SK-N-SH (cell line): ENCODE measurements at regions not wholly inside any gene's neighbourhood (a gene's known extent, or its start where the extent isn't known, plus 50 kb on each side); places are given as distances from the start of the nearest gene placed in this dataset.

Source experiments
- CTCF ChIA-PET: fragments of 300-600, 350-600 bp; formaldehyde crosslinking; extraction: SDS; loops from one replicate; lab custom pipeline; 2021; lab: Yijun Ruan, JAX
- POLR2A ChIA-PET: fragments of 350-600 bp; sonication (Branson Sonifier 250); formaldehyde crosslinking; extraction: SDS; loops from one replicate; lab custom pipeline; 2020; ENCODE audit warnings: antibody characterized with exemption, inconsistent platforms; lab: Yijun Ruan, JAX
- DNase-seq: peaks from one replicate; pipeline ENCODE4 v3.0.0; 2012
- H2AFZ ChIP-seq: fragments of 200-600 bp; sonication (generic); 2 replicates; pipeline ENCODE4 v1.8.1; 2016; ENCODE audit warnings: antibody characterized with exemption, mild to moderate bottlenecking, low read depth
- H3F3A ChIP-seq: fragments of 200-600 bp; sonication (generic); replicated peaks from 2 replicates; pipeline ENCODE3; 2016; ENCODE audit warnings: antibody characterized with exemption, mild to moderate bottlenecking; ENCODE audit not compliant: insufficient read depth
- H3K27ac ChIP-seq, 2 experiments: fragments of 200-500 bp in 1 of 2; fragments of 200-600 bp in 1 of 2; sonication (Bioruptor generic) in 1 of 2; sonication (generic), shearing (Covaris generic) in 1 of 2; 2 replicates each; pipeline versions ENCODE4 v1.5.1 to v1.6.1; 2014 to 2016; ENCODE audit warnings: low read depth in 2 of 2, inconsistent platforms in 1 of 2, low read length in 1 of 2, mild to moderate bottlenecking in 1 of 2, mixed read lengths in 1 of 2
- H3K27me3 ChIP-seq: fragments of 200-600 bp; sonication (generic), shearing (Covaris generic); 2 replicates; pipeline ENCODE4 v1.6.1; 2016; ENCODE audit warnings: mixed run types; ENCODE audit not compliant: insufficient read depth
- H3K36me3 ChIP-seq, 2 experiments: fragments of 200-500 bp in 1 of 2; fragments of 200-600 bp in 1 of 2; sonication (Bioruptor generic) in 1 of 2; sonication (generic) in 1 of 2; replicated peaks in 1 of 2; 2 replicates each; pipeline versions ENCODE3 to v1.5.1; 2014 to 2016; ENCODE audit warnings: low read length in 1 of 2, mild to moderate bottlenecking in 1 of 2; ENCODE audit not compliant: insufficient read depth in 2 of 2, control insufficient read depth in 1 of 2
- H3K4me1 ChIP-seq, 2 experiments: fragments of 200-500 bp in 1 of 2; fragments of 200-600 bp in 1 of 2; sonication (Bioruptor generic) in 1 of 2; sonication (generic), shearing (Covaris generic) in 1 of 2; 2 replicates each; pipeline versions ENCODE4 v1.5.1 to v1.6.1; 2014 to 2016; ENCODE audit warnings: low read depth in 1 of 2, low read length in 1 of 2, mixed run types in 1 of 2; ENCODE audit not compliant: insufficient read depth in 2 of 2, control insufficient read depth in 1 of 2
- H3K4me2 ChIP-seq: fragments of 200-600 bp; sonication (generic), shearing (Covaris generic); 2 replicates; pipeline ENCODE4 v1.6.1; 2017; ENCODE audit warnings: mixed run types
- H3K4me3 ChIP-seq, 2 experiments: fragments of 200-500 bp in 1 of 2; fragments of 200-600 bp in 1 of 2; sonication (Bioruptor generic) in 1 of 2; sonication (generic), shearing (Covaris generic) in 1 of 2; 2 replicates each; pipeline versions ENCODE4 v1.5.1 to v1.8.1; 2014 to 2016; ENCODE audit warnings: low read depth in 2 of 2, inconsistent platforms in 1 of 2, low read length in 1 of 2, mild to moderate bottlenecking in 1 of 2, mixed read lengths in 1 of 2, moderate library complexity in 1 of 2
- H3K79me2 ChIP-seq: fragments of 200-600 bp; sonication (generic); 2 replicates; pipeline ENCODE4 v1.8.1; 2017; ENCODE audit warnings: mild to moderate bottlenecking; ENCODE audit not compliant: insufficient read depth
- H3K9ac ChIP-seq: fragments of 200-600 bp; sonication (generic); 2 replicates; pipeline ENCODE4 v1.6.1; 2017; ENCODE audit warnings: mixed run types
- H3K9me2 ChIP-seq: fragments of 200-600 bp; sonication (generic); 2 replicates; pipeline ENCODE4 v1.6.1; 2017; ENCODE audit warnings: mixed run types
- H3K9me3 ChIP-seq: fragments of 200-600 bp; sonication (generic); 2 replicates; pipeline ENCODE4 v1.6.1; 2017; ENCODE audit warnings: mixed run types, mild to moderate bottlenecking, moderate library complexity
- H4K20me1 ChIP-seq: fragments of 200-600 bp; sonication (generic); 2 replicates; pipeline ENCODE4 v1.6.1; 2017; ENCODE audit warnings: mild to moderate bottlenecking, mixed run types; ENCODE audit not compliant: insufficient read depth
- CHD2 ChIP-seq: fragments of 150-350 bp; IDR thresholded peaks from 2 replicates; pipeline ENCODE4 v1.6.1; 2018; ENCODE audit warnings: low read length; ENCODE audit not compliant: partially characterized antibody
- ELF1 ChIP-seq: IDR thresholded peaks from 2 replicates; pipeline ENCODE4 v1.4.0; 2012
- FOSL2 ChIP-seq: IDR thresholded peaks from 2 replicates; pipeline ENCODE4 v1.4.0; 2012; ENCODE audit warnings: low read depth, mild to moderate bottlenecking, moderate library complexity, borderline replicate concordance
- FOXJ3 ChIP-seq: sonication (generic); formaldehyde crosslinking; IDR thresholded peaks from 2 replicates; pipeline ENCODE4 v1.5.1; 2020; ENCODE audit warnings: mild to moderate bottlenecking, missing genetic modification reagents
- GABPA ChIP-seq: IDR thresholded peaks from 2 replicates; pipeline ENCODE4 v1.4.0; 2012; ENCODE audit warnings: low read depth, mild to moderate bottlenecking
- GATA2 ChIP-seq: sonication (generic); formaldehyde crosslinking; IDR thresholded peaks from 2 replicates; pipeline ENCODE4 v1.5.0; 2020; ENCODE audit warnings: mild to moderate bottlenecking, missing genetic modification reagents
- MEF2A ChIP-seq: IDR thresholded peaks from 2 replicates; pipeline ENCODE4 v1.4.0; 2012; ENCODE audit warnings: low read depth, borderline replicate concordance
- MXI1 ChIP-seq: IDR thresholded peaks from 2 replicates; pipeline ENCODE4 v1.6.1; 2012; ENCODE audit warnings: mild to moderate bottlenecking, low read depth, low read length, improper control_type of control experiment
- NFIC ChIP-seq: IDR thresholded peaks from 2 replicates; pipeline ENCODE4 v1.4.0; 2012; ENCODE audit warnings: borderline replicate concordance
- POLR2AphosphoS5 ChIP-seq: IDR thresholded peaks from 2 replicates; pipeline ENCODE4 v1.6.1; 2012; ENCODE audit warnings: low read depth, low read length
- RAD21 ChIP-seq: IDR thresholded peaks from 2 replicates; pipeline ENCODE4 v1.6.1; 2012; ENCODE audit warnings: mild to moderate bottlenecking, low read length
- RFX5 ChIP-seq: IDR thresholded peaks from 2 replicates; pipeline ENCODE4 v1.6.1; 2012; ENCODE audit warnings: mild to moderate bottlenecking, improper control_type of control experiment, low read length
- SIN3A ChIP-seq: IDR thresholded peaks from 2 replicates; pipeline ENCODE4 v1.6.1; 2012; ENCODE audit warnings: low read depth, mild to moderate bottlenecking, low read length, moderate library complexity, borderline replicate concordance
- SMC3 ChIP-seq: IDR thresholded peaks from 2 replicates; pipeline ENCODE4 v1.6.1; 2012; ENCODE audit warnings: low read depth, low read length, improper control_type of control experiment
- TCF12 ChIP-seq: IDR thresholded peaks from 2 replicates; pipeline ENCODE4 v1.4.0; 2012
- TEAD4 ChIP-seq: IDR thresholded peaks from 2 replicates; pipeline ENCODE4 v1.4.0; 2012; ENCODE audit warnings: mild to moderate bottlenecking, borderline replicate concordance; ENCODE audit not compliant: insufficient read depth
- YY1 ChIP-seq: IDR thresholded peaks from 2 replicates; pipeline ENCODE4 v1.4.0; 2012; ENCODE audit warnings: low read depth, mild to moderate bottlenecking
- WGBS: methylation state at CpG from one replicate; pipeline ENCODE4 v1.1.6; 2017; ENCODE audit warnings: low lambda C conversion rate; 5-methylcytosine and 5-hydroxymethylcytosine counted together
- TF ChIP-seq, protein P1 (sequence below): IDR thresholded peaks from 2 replicates; pipeline ENCODE4; 2012
- TF ChIP-seq, protein P2 (sequence below): fragments of 150-350 bp; IDR thresholded peaks from 2 replicates; pipeline ENCODE4 v1.6.1; 2016; ENCODE audit warnings: mild to moderate bottlenecking, low read depth, low read length
- TF ChIP-seq, protein P3 (sequence below): IDR thresholded peaks from 2 replicates; pipeline ENCODE4 v1.4.0; 2012; ENCODE audit warnings: low read depth, borderline replicate concordance
- TF ChIP-seq, protein P4 (sequence below): IDR thresholded peaks from 2 replicates; pipeline ENCODE4 v1.4.0; 2012; ENCODE audit warnings: low read depth
- TF ChIP-seq, protein P5 (sequence below): fragments of 200-600 bp; sonication (generic); IDR thresholded peaks from 2 replicates; pipeline ENCODE4 v1.6.1; 2017; ENCODE audit warnings: antibody characterized with exemption, mild to moderate bottlenecking, moderate library complexity

DNA sequence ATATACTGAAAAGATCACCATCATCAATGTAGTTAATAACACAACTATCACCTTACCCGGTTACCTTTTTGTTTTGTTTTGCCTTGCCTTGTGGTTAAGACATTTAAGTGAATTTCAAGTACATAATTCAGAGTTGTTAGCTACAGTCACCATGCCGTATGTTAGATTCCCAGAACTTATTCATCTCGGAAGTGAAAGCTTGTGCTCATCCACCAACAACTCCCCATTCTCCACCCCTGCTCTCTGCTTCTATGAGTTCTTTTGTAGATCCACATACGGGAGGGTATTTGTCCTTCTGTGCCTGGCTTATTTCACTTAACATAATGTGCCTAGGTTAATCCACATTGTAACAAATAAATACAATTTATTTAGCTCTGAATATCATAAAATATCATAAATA, 182.8 kb upstream of the ADARB2 start:
- DNase-seq, result no peak
- Histone ChIP-seq H3K27me3 (no peaks in the 10 kb centered on the region), H3K79me2 (no peaks in the 10 kb centered on the region), H3K9ac (no peak overlapping the region), H4K20me1 (no peaks in the 10 kb centered on the region), H2AFZ (no peak overlapping the region), H3F3A (no peaks in the 10 kb centered on the region), H3K9me3 (0 out of 2 replicates have a peak, but pooled peaks cover 2% of the 10 kb centered on the region), H3K4me3 (no peak overlapping the region), H3K4me2 (no peak overlapping the region), H3K9me2 (no peaks in the 10 kb centered on the region), H3K4me1 (no peaks in the 10 kb centered on the region), H3K36me3 (no peaks in the 10 kb centered on the region), H3K27ac (no peak overlapping the region)
- TF ChIP-seq RAD21, result no peak
- no peak for TF ChIP-seq YY1
- no peak for TF ChIP-seq GATA2
- TF ChIP-seq, protein P1, sequence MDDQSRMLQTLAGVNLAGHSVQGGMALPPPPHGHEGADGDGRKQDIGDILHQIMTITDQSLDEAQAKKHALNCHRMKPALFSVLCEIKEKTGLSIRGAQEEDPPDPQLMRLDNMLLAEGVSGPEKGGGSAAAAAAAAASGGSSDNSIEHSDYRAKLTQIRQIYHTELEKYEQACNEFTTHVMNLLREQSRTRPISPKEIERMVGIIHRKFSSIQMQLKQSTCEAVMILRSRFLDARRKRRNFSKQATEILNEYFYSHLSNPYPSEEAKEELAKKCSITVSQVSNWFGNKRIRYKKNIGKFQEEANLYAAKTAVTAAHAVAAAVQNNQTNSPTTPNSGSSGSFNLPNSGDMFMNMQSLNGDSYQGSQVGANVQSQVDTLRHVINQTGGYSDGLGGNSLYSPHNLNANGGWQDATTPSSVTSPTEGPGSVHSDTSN, result no peak
- TF ChIP-seq GABPA, result no peak
- no peak for TF ChIP-seq TEAD4
- TF ChIP-seq, protein P2, sequence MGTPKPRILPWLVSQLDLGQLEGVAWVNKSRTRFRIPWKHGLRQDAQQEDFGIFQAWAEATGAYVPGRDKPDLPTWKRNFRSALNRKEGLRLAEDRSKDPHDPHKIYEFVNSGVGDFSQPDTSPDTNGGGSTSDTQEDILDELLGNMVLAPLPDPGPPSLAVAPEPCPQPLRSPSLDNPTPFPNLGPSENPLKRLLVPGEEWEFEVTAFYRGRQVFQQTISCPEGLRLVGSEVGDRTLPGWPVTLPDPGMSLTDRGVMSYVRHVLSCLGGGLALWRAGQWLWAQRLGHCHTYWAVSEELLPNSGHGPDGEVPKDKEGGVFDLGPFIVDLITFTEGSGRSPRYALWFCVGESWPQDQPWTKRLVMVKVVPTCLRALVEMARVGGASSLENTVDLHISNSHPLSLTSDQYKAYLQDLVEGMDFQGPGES, result no peak
- TF ChIP-seq FOSL2, result no peak
- no peak for TF ChIP-seq MXI1
- TF ChIP-seq, protein P3, sequence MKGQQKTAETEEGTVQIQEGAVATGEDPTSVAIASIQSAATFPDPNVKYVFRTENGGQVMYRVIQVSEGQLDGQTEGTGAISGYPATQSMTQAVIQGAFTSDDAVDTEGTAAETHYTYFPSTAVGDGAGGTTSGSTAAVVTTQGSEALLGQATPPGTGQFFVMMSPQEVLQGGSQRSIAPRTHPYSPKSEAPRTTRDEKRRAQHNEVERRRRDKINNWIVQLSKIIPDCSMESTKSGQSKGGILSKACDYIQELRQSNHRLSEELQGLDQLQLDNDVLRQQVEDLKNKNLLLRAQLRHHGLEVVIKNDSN, result no peak
- no peak for TF ChIP-seq FOXJ3 (CRISPR knock-in tag)
- ChIA-PET POLR2A (no interaction called here), CTCF (interaction anchor here (0.6 kb wide), 1 partner anchor 241 kb away, joined by 3 read pairs; no protein-coding TSS in a partner anchor)
- WGBS, result 18% methylated on average over 4 of the region's 4 CpGs

DNA sequence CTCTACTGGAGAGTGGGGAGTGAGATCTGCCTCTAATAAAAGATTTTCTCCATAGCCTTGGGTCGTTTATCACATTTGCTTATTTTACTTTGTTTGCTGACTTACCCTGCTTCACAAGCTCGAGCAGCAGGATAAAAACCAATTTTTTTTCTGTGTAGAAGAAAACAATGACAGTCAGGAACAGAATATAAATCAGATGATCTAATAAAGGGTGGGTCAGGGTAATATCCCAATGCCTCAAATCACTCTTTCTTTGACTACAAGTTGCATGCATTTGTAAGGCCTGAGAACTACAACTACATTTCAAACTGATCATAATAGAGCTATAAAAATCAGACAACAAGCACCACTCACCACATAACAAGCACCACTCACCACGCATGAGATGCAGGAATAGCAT, 174.4 kb upstream of the ADARB2 start:
- H3K79me2 ChIP-seq, result no peaks in the 10 kb centered on the region
- no peak overlapping the region for H2AFZ ChIP-seq
- no peaks in the 10 kb centered on the region for H4K20me1 ChIP-seq
- H3K9me3 ChIP-seq, result no peaks in the 10 kb centered on the region; the same call in 1 of the 2 replicates
- no peak for DNase-seq
- no peaks in the 10 kb centered on the region for H3K36me3 ChIP-seq
- ChIA-PET POLR2A (no interaction called here), CTCF (interaction anchor here (0.6 kb wide), 1 partner anchor 601 kb away, joined by 3 read pairs; no protein-coding TSS in a partner anchor)
- no peak overlapping the region for H3K27ac ChIP-seq
- no peak overlapping the region for H3K9ac ChIP-seq
- 20% methylated on average over 3 of the region's 3 CpGs for WGBS
- no peaks in the 10 kb centered on the region for H3K9me2 ChIP-seq
- H3K27me3 ChIP-seq, result no peaks in the 10 kb centered on the region
- no peak overlapping the region for H3K4me3 ChIP-seq
- H3F3A ChIP-seq, result no peaks in the 10 kb centered on the region
- H3K4me1 ChIP-seq, result no peaks in the 10 kb centered on the region
- H3K4me2 ChIP-seq, result no peak overlapping the region
- no peak for TF ChIP-seq GABPA
- TF ChIP-seq, protein P4, sequence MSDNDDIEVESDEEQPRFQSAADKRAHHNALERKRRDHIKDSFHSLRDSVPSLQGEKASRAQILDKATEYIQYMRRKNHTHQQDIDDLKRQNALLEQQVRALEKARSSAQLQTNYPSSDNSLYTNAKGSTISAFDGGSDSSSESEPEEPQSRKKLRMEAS, result no peak
- no peak for TF ChIP-seq ELF1
- TF ChIP-seq MEF2A, result no peak
- TF ChIP-seq YY1, result no peak
- no peak for TF ChIP-seq FOXJ3 (CRISPR knock-in tag)
- TF ChIP-seq, protein P2, result no peak
- TF ChIP-seq, protein P5, sequence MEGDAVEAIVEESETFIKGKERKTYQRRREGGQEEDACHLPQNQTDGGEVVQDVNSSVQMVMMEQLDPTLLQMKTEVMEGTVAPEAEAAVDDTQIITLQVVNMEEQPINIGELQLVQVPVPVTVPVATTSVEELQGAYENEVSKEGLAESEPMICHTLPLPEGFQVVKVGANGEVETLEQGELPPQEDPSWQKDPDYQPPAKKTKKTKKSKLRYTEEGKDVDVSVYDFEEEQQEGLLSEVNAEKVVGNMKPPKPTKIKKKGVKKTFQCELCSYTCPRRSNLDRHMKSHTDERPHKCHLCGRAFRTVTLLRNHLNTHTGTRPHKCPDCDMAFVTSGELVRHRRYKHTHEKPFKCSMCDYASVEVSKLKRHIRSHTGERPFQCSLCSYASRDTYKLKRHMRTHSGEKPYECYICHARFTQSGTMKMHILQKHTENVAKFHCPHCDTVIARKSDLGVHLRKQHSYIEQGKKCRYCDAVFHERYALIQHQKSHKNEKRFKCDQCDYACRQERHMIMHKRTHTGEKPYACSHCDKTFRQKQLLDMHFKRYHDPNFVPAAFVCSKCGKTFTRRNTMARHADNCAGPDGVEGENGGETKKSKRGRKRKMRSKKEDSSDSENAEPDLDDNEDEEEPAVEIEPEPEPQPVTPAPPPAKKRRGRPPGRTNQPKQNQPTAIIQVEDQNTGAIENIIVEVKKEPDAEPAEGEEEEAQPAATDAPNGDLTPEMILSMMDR, result no peak
- no peak for TF ChIP-seq SIN3A
- no peak for TF ChIP-seq FOSL2
- no peak for TF ChIP-seq RFX5
- TF ChIP-seq, protein P1, result no peak
- TF ChIP-seq NFIC, result no peak
- TF ChIP-seq SMC3, result no peak
- TF ChIP-seq TCF12, result no peak
- no peak for TF ChIP-seq POLR2AphosphoS5
- no peak for TF ChIP-seq CHD2
